A549 (cell line): ENCODE measurements at regions not wholly inside any gene's neighbourhood (a gene's known extent, or its start where the extent isn't known, plus 50 kb on each side); places are given as distances from the start of the nearest gene placed in this dataset.

Experiments used
- ATAC-seq, 2 experiments: fragments of 200-7000 bp in 1 of 2; fragments of >200 bp in 1 of 2; cut with Nextera tagmentation in 1 of 2; cut with Tn5 transposase in 1 of 2; 3 replicates each; pipeline versions ENCODE4 v1.8.0 to v1.9.1; 2018 to 2020; ENCODE audit warnings: mild to moderate bottlenecking in 1 of 2, moderate library complexity in 1 of 2
- CTCF ChIA-PET: fragments of 300-600 bp; sonication (Branson Sonifier 250); formaldehyde crosslinking; extraction: SDS; loops from one replicate; lab custom pipeline; 2021; ENCODE audit warnings: antibody characterized with exemption, inconsistent platforms; lab: Yijun Ruan, JAX
- POLR2A ChIA-PET: fragments of 350-600 bp; formaldehyde crosslinking; extraction: SDS; loops from one replicate; lab custom pipeline; 2021; ENCODE audit warnings: antibody characterized with exemption, inconsistent platforms; lab: Yijun Ruan, JAX
- DNase-seq, 2 experiments: peaks; one replicate each; pipeline versions ENCODE4 v3.0.0 to v3.0.0-alpha.2; 2011 to 2016; ENCODE audit warnings: low read depth in 1 of 2, low spot score in 1 of 2
- FAIRE-seq: peaks from 2 replicates; lab custom pipeline; 2011; peaks lifted over from hg19 to GRCh38; lab: Jason Lieb, UNC
- H3K27ac ChIP-seq, 2 experiments: fragments of >200 bp; sonication (Bioruptor Twin); formaldehyde crosslinking; 3 replicates each; pipeline ENCODE4 v1.5.1; 2016 to 2017
- H3K4me1 ChIP-seq: fragments of >200 bp; sonication (Bioruptor Twin); formaldehyde crosslinking; 3 replicates; pipeline ENCODE4 v1.6.1; 2016
- H3K4me2 ChIP-seq: fragments of >200 bp; sonication (Bioruptor Twin); formaldehyde crosslinking; 3 replicates; pipeline ENCODE4 v1.6.1; 2016
- H3K4me3 ChIP-seq: fragments of >200 bp; sonication (Bioruptor Twin); formaldehyde crosslinking; 3 replicates; pipeline ENCODE4 v1.5.1; 2016
- H3K9me3 ChIP-seq: fragments of >200 bp; sonication (Bioruptor Twin); formaldehyde crosslinking; 3 replicates; pipeline ENCODE4 v1.6.1; 2016
- CBX2 ChIP-seq: fragments of 200-600 bp; sonication (generic); IDR thresholded peaks from 2 replicates; pipeline ENCODE4 v1.6.1; 2016; ENCODE audit warnings: low read depth, mild to moderate bottlenecking, borderline replicate concordance
- CHD2 ChIP-seq: fragments of 150-350 bp; IDR thresholded peaks from 2 replicates; pipeline ENCODE4 v1.6.1; 2014; ENCODE audit warnings: low read length; ENCODE audit not compliant: partially characterized antibody
- CTCF ChIP-seq: fragments of >200 bp; sonication (Bioruptor Twin); formaldehyde crosslinking; IDR thresholded peaks from 3 replicates; pipeline ENCODE4 v1.5.1; 2016
- EHF ChIP-seq: fragments of 250-450 bp; sonication (Bioruptor Pico); IDR thresholded peaks from 2 replicates; pipeline ENCODE4 v1.5.0; 2020; ENCODE audit warnings: mild to moderate bottlenecking
- ELK1 ChIP-seq: fragments of 150-350 bp; IDR thresholded peaks from 2 replicates; pipeline ENCODE4 v1.6.1; 2014; ENCODE audit warnings: low read depth, mild to moderate bottlenecking, low read length
- ESRRA ChIP-seq: fragments of 150-350 bp; IDR thresholded peaks from 2 replicates; pipeline ENCODE4 v1.6.1; 2014; ENCODE audit warnings: mild to moderate bottlenecking, low read length, borderline replicate concordance
- JUNB ChIP-seq: fragments of >200 bp; sonication (Bioruptor Twin); formaldehyde crosslinking; IDR thresholded peaks from 2 replicates; pipeline ENCODE4 v1.6.1; 2016
- KDM1A ChIP-seq: fragments of 200-600 bp; sonication (generic); IDR thresholded peaks from 2 replicates; pipeline ENCODE4 v1.6.1; 2016; ENCODE audit warnings: low read depth, mild to moderate bottlenecking
- MYC ChIP-seq: IDR thresholded peaks from 2 replicates; pipeline ENCODE4 v1.6.1; 2012; ENCODE audit warnings: mild to moderate bottlenecking, inconsistent platforms, low read length, improper control_type of control experiment, borderline replicate concordance
- NR3C1 ChIP-seq: fragments of >200 bp; sonication (Bioruptor Twin); formaldehyde crosslinking; IDR thresholded peaks from 3 replicates; pipeline ENCODE4 v1.6.1; 2017
- PBX3 ChIP-seq: IDR thresholded peaks from 2 replicates; pipeline ENCODE4 v1.6.1; 2012
- PHF8 ChIP-seq: fragments of 200-600 bp; sonication (generic); IDR thresholded peaks from 2 replicates; pipeline ENCODE4 v1.6.1; 2016; ENCODE audit warnings: low read depth, mild to moderate bottlenecking, antibody characterized with exemption, moderate library complexity, borderline replicate concordance
- POLR2A ChIP-seq: IDR thresholded peaks from 2 replicates; pipeline ENCODE4 v1.6.1; 2012; ENCODE audit warnings: mild to moderate bottlenecking, low read length
- POLR2AphosphoS2 ChIP-seq: conservative IDR thresholded peaks from 2 replicates; pipeline ENCODE4 v1.6.1; 2012; ENCODE audit warnings: low read length, improper control_type of control experiment, inconsistent platforms
- RARB ChIP-seq: fragments of 250-450 bp; sonication (Bioruptor Pico); IDR thresholded peaks from 2 replicates; pipeline ENCODE4 v1.8.0; 2021; ENCODE audit warnings: mild to moderate bottlenecking, moderate library complexity
- RCOR1 ChIP-seq: fragments of 150-350 bp; IDR thresholded peaks from 2 replicates; pipeline ENCODE4 v1.6.1; 2014; ENCODE audit warnings: antibody characterized with exemption, low read length, low read depth
- REST ChIP-seq: fragments of 200-600 bp; sonication (generic); IDR thresholded peaks from 2 replicates; pipeline ENCODE4 v1.6.1; 2016; ENCODE audit warnings: antibody characterized with exemption, mild to moderate bottlenecking, moderate library complexity
- RNF2 ChIP-seq: fragments of 200-600 bp; sonication (generic); IDR thresholded peaks from 2 replicates; pipeline ENCODE4 v1.6.1; 2016; ENCODE audit warnings: low read depth, mild to moderate bottlenecking, antibody characterized with exemption, moderate library complexity, borderline replicate concordance
- SREBF2 ChIP-seq: fragments of 450-650 bp; IDR thresholded peaks from 2 replicates; pipeline ENCODE4 v1.6.1; 2014; ENCODE audit warnings: mild to moderate bottlenecking, moderate library complexity
- TFCP2L1 ChIP-seq: fragments of 250-450 bp; sonication (Bioruptor Pico); IDR thresholded peaks from 2 replicates; pipeline ENCODE4 v1.5.0; 2021; ENCODE audit warnings: mild to moderate bottlenecking
- WGBS: methylation state at CpG from one replicate; pipeline ENCODE4 v1.1.6; 2017; ENCODE audit errors: missing lambda C conversion rate; 5-methylcytosine and 5-hydroxymethylcytosine counted together
- TF ChIP-seq, protein P1 (sequence below): fragments of 450-650 bp; IDR thresholded peaks from 2 replicates; pipeline ENCODE4 v1.6.1; 2014; ENCODE audit warnings: antibody characterized with exemption
- TF ChIP-seq, protein P2 (sequence below): fragments of >200 bp; sonication (Bioruptor Twin); formaldehyde crosslinking; IDR thresholded peaks from 2 replicates; pipeline ENCODE4 v1.6.1; 2016

- no peak for DNase-seq
- POLR2A ChIA-PET, result no interaction called here
- H3K4me2 ChIP-seq, result no peak overlapping the region
- H3K9me3 ChIP-seq, result no peaks in the 10 kb centered on the region
- WGBS, result 55% methylated on average over 14 of the region's 42 CpGs
- TF ChIP-seq REST (no peak), ESRRA (no peak), RCOR1 (no peak), RNF2 (no peak), MYC (no peak), POLR2A (no peak), ELK1 (no peak), TFCP2L1 (CRISPR knock-in tag) (no peak)
- TF ChIP-seq, all 56 proteins: peak for 0
- ATAC-seq (no peak; a peak in 1 of 6 replicates), FAIRE-seq (no peak)
- no peaks in the 10 kb centered on the region for H3K4me1 ChIP-seq
- H3K4me3 ChIP-seq, result no peak overlapping the region
- no peak overlapping the region for H3K27ac ChIP-seq
- CTCF ChIA-PET, result no interaction called here
Observed at GRCh38 chr12:112574896-112575558, 156.3 kb downstream of the PTPN11 start.

- H3K4me2 ChIP-seq, result no peak overlapping the region
- no peaks in the 10 kb centered on the region for H3K9me3 ChIP-seq
- CTCF ChIA-PET, result no interaction called here
- H3K4me1 ChIP-seq, result no peaks in the 10 kb centered on the region
- DNase-seq, result no peak
- no peak overlapping the region for H3K27ac ChIP-seq
- no peak for FAIRE-seq
- TF ChIP-seq CBX2 (no peak), RNF2 (no peak), POLR2AphosphoS2 (no peak), SREBF2 (no peak), EHF (CRISPR knock-in tag) (no peak), KDM1A (no peak), JUNB (no peak), CHD2 (no peak), NR3C1 (no peak), PBX3 (no peak), RCOR1 (no peak), REST (no peak), RARB (CRISPR knock-in tag) (no peak), PHF8 (no peak), CTCF (no peak)
- TF ChIP-seq, protein P1, sequence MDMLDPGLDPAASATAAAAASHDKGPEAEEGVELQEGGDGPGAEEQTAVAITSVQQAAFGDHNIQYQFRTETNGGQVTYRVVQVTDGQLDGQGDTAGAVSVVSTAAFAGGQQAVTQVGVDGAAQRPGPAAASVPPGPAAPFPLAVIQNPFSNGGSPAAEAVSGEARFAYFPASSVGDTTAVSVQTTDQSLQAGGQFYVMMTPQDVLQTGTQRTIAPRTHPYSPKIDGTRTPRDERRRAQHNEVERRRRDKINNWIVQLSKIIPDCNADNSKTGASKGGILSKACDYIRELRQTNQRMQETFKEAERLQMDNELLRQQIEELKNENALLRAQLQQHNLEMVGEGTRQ, result no peak
- TF ChIP-seq, protein P2, sequence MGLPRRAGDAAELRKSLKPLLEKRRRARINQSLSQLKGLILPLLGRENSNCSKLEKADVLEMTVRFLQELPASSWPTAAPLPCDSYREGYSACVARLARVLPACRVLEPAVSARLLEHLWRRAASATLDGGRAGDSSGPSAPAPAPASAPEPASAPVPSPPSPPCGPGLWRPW, result no peak
- TF ChIP-seq, all 56 proteins: peak for 0
- POLR2A ChIA-PET, result no interaction called here
- ATAC-seq, result peak in 1 of 2 experiments; percentile 22; a peak in 3 of 6 replicates
- 89% methylated on average over 22 of the region's 22 CpGs for WGBS
- H3K4me3 ChIP-seq, result no peak overlapping the region
Observed at GRCh38 chr12:112575559-112576067, 156.9 kb downstream of the PTPN11 start.
